ENCODE measurements at regions not wholly inside any gene's neighbourhood (a gene's known extent, or its start where the extent isn't known, plus 50 kb on each side); places are given as distances from the start of the nearest gene placed in this dataset.

- no peak overlapping the region for H3K4me3 ChIP-seq (ENCODE audit: low read length)
- TF ChIP-seq CTCF (IDR thresholded peaks at IDR 0.05; ENCODE audit: insufficient read depth, low read depth, low read length, missing control alignments) = no peak
- DNase-seq (ENCODE audit: low read depth) = no peak
These were observed 341.1 kb downstream of the RAPGEF2 start for GRCh38 chr4:159443975-159444374.

GRCh38 chr4:159444678-159445077, 341.8 kb downstream of the RAPGEF2 start:
- peak; percentile 41 for TF ChIP-seq CTCF (IDR thresholded peaks at IDR 0.05; ENCODE audit: insufficient read depth, low read depth, low read length, missing control alignments)
- no peak overlapping the region for H3K4me3 ChIP-seq (ENCODE audit: low read length)
- peak; percentile 79 for DNase-seq (ENCODE audit: low read depth)

- DNase-seq (ENCODE audit: low read depth) = no peak
- TF ChIP-seq CTCF (IDR thresholded peaks at IDR 0.05; ENCODE audit: insufficient read depth, low read depth, low read length, missing control alignments) = no peak
- no peak overlapping the region for H3K4me3 ChIP-seq (ENCODE audit: low read length)
These were observed 342.8 kb downstream of the RAPGEF2 start for GRCh38 chr4:159445692-159446091.

- peak; percentile 98 for TF ChIP-seq CTCF (IDR thresholded peaks at IDR 0.05; ENCODE audit: insufficient read depth, low read depth, low read length, missing control alignments)
- DNase-seq (ENCODE audit: low read depth) = peak; percentile 78
- H3K4me3 ChIP-seq (ENCODE audit: low read length) = no peak overlapping the region
These were observed 343.5 kb downstream of the RAPGEF2 start for GRCh38 chr4:159446266-159446976.

GRCh38 chr4:159447296-159447695, 344.4 kb downstream of the RAPGEF2 start:
- DNase-seq (ENCODE audit: low read depth) = no peak
- no peak for TF ChIP-seq CTCF (IDR thresholded peaks at IDR 0.05; ENCODE audit: insufficient read depth, low read depth, low read length, missing control alignments)
- no peak overlapping the region for H3K4me3 ChIP-seq (ENCODE audit: low read length)

GRCh38 chr4:159451006-159451405, 348.1 kb downstream of the RAPGEF2 start:
- peak; percentile 61 for DNase-seq (ENCODE audit: low read depth)
- no peak for TF ChIP-seq CTCF (IDR thresholded peaks at IDR 0.05; ENCODE audit: insufficient read depth, low read depth, low read length, missing control alignments)
- no peak overlapping the region for H3K4me3 ChIP-seq (ENCODE audit: low read length)

- TF ChIP-seq CTCF (IDR thresholded peaks at IDR 0.05; ENCODE audit: insufficient read depth, low read depth, low read length, missing control alignments) = peak; percentile 79
- H3K4me3 ChIP-seq (ENCODE audit: low read length) = no peak overlapping the region
- peak; percentile 62 for DNase-seq (ENCODE audit: low read depth)
These were observed 352.9 kb downstream of the RAPGEF2 start for GRCh38 chr4:159455675-159456237.
